Stomach (tissue), 4 donors: ENCODE measurements at regions not wholly inside any gene's neighbourhood (a gene's known extent, or its start where the extent isn't known, plus 50 kb on each side); places are given as distances from the start of the nearest gene placed in this dataset.

Experiments
- EP300 ChIP-seq: sonication (generic); formaldehyde crosslinking; IDR thresholded peaks from one replicate; pipeline ENCODE4 v1.6.1; 2017; ENCODE audit warnings: antibody characterized with exemption
- POLR2A ChIP-seq, 4 donors: fragments of 450-650 bp; IDR thresholded peaks; one replicate each; pipeline ENCODE4 v1.6.1; 2016; ENCODE audit warnings: antibody characterized with exemption in 4 of 4, control low read depth in 2 of 4, mild to moderate bottlenecking in 1 of 4, moderate library complexity in 1 of 4

DNA sequence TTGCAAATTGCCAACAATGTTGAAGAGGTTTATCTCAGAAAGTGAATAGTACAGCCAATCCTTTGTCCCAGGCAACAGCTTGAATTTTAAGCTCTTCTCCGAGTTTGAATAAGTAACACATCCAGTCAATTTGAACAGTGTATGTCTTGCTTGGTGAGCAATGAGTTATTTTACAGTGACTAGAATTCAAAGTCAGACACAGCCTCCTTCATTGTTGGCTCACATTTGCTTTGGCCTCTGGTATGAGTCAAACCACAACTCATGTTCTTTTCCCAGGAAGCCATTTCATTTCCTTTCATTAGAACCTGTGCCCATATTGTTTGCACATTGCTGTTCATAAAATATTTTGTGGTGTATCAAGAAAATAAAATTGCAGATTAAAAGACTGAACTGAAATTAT is 622.0 kb upstream of the DAB2 start:
- TF ChIP-seq POLR2A (IDR thresholded peaks at IDR 0.05) (no peak), EP300 (no peak)
